K562 (cell line): ENCODE measurements at regions not wholly inside any gene's neighbourhood (a gene's known extent, or its start where the extent isn't known, plus 50 kb on each side); places are given as distances from the start of the nearest gene placed in this dataset.

Experiments used
- NKRF ChIP-seq: fragments of 450-650 bp; IDR thresholded peaks from 2 replicates; pipeline ENCODE4 v1.6.1; 2016; ENCODE audit warnings: borderline replicate concordance
- ZKSCAN8 ChIP-seq: fragments of 200-800 bp; sonication (Bioruptor generic); IDR thresholded peaks from 2 replicates; pipeline ENCODE4 v1.6.1; 2016; ENCODE audit warnings: missing genetic modification characterization, missing compliant biosample characterization

- TF ChIP-seq NKRF = no peak
- TF ChIP-seq ZKSCAN8 (CRISPR knock-in tag) = no peak
Measured at GRCh38 chr18:34311468-34311867, 86.8 kb upstream of the NOL4 start.
